ENCODE measurements at regions not wholly inside any gene's neighbourhood (a gene's known extent, or its start where the extent isn't known, plus 50 kb on each side); places are given as distances from the start of the nearest gene placed in this dataset.

- Histone ChIP-seq H3K18ac (ENCODE audit: low read depth, low read length) (no peak overlapping the region), H3K4me1 (ENCODE audit: control insufficient read depth, insufficient read depth, low read length) (no peaks in the 10 kb centered on the region), H4K5ac (ENCODE audit: low read depth, low read length) (no peak overlapping the region), H3K14ac (replicated peaks; ENCODE audit: low read depth, low read length) (no peak overlapping the region), H3K9me1 (ENCODE audit: insufficient read depth, low read length) (no peaks in the 10 kb centered on the region), H2BK20ac (ENCODE audit: low read depth, low read length) (no peak overlapping the region), H3K27me3 (ENCODE audit: control insufficient read depth, insufficient read depth, low read length) (no peaks in the 10 kb centered on the region), H3K36me3 (ENCODE audit: control insufficient read depth, insufficient read depth, low read length) (no peaks in the 10 kb centered on the region), H3K79me1 (ENCODE audit: low read depth in 1 of 2, low read length in 2 of 2) (no peaks in the 10 kb centered on the region), H2BK120ac (ENCODE audit: low read depth, low read length) (no peak overlapping the region), H2AFZ (replicated peaks; ENCODE audit: low read length, poor library complexity) (no peak overlapping the region), H3K9me3 (ENCODE audit: control insufficient read depth, insufficient read depth, low read length) (peaks cover 26% of the 10 kb centered on the region), H4K20me1 (ENCODE audit: insufficient read depth, low read length) (no peaks in the 10 kb centered on the region), H3K9ac (ENCODE audit: low read depth, low read length) (no peak overlapping the region), H3K4me3 (ENCODE audit: insufficient read depth, low read depth, low read length) (no peak overlapping the region), H3K23ac (ENCODE audit: low read depth, low read length) (no peak overlapping the region), H2AK9ac (replicated peaks; ENCODE audit: low read depth, low read length, poor library complexity) (no peak overlapping the region), H2BK5ac (ENCODE audit: low read depth, low read length, poor library complexity, severe bottlenecking) (no peak overlapping the region), H2AK5ac (ENCODE audit: low read depth, low read length) (no peak overlapping the region), H2BK15ac (ENCODE audit: low read depth, low read length) (no peak overlapping the region), H3K56ac (ENCODE audit: extremely low read depth, insufficient read depth, low read length) (no peak overlapping the region), H4K8ac (ENCODE audit: low read depth in 2 of 2, low read length in 2 of 2) (no peak overlapping the region), H3K4ac (ENCODE audit: low read depth, low read length) (no peak overlapping the region), H3K27ac (ENCODE audit: insufficient read depth, low read length) (no peak overlapping the region), H4K91ac (ENCODE audit: insufficient read depth, low read depth, low read length) (no peak overlapping the region), H3K4me2 (ENCODE audit: low read depth, low read length) (no peak overlapping the region)
- TF ChIP-seq RFX5 (IDR thresholded peaks at IDR 0.05; ENCODE audit: low read depth, low read length) (no peak), MXI1 (IDR thresholded peaks at IDR 0.05; ENCODE audit: borderline replicate concordance, low read depth, low read length) (no peak), CEBPB (IDR thresholded peaks at IDR 0.05; ENCODE audit: low read depth, low read length) (no peak), BHLHE40 (IDR thresholded peaks at IDR 0.05; ENCODE audit: low read depth, low read length) (no peak), FOS (IDR thresholded peaks at IDR 0.05; ENCODE audit: low read depth, low read length) (no peak), POLR2A (IDR thresholded peaks at IDR 0.05; ENCODE audit: low read depth, low read length) (no peak), CHD1 (IDR thresholded peaks at IDR 0.05; ENCODE audit: low read depth, low read length) (no peak), ELK1 (IDR thresholded peaks at IDR 0.05; ENCODE audit: borderline replicate concordance, low read depth, low read length) (no peak), SMC3 (IDR thresholded peaks at IDR 0.05; ENCODE audit: low read depth, low read length) (no peak), RAD21 (IDR thresholded peaks at IDR 0.05; ENCODE audit: low read length) (no peak), NFE2L2 (IDR thresholded peaks at IDR 0.05; ENCODE audit: low read depth, low read length) (no peak), RCOR1 (IDR thresholded peaks at IDR 0.05; ENCODE audit: insufficient replicate concordance, low read length) (no peak), CTCF (conservative IDR thresholded peaks at IDR 0.05; ENCODE audit: low read depth, low read length) (no peak), MAZ (IDR thresholded peaks at IDR 0.05; ENCODE audit: borderline replicate concordance, low read depth, low read length) (no peak), MAFK (IDR thresholded peaks at IDR 0.05; ENCODE audit: low read depth, low read length) (no peak)
- TF ChIP-seq, protein P1, sequence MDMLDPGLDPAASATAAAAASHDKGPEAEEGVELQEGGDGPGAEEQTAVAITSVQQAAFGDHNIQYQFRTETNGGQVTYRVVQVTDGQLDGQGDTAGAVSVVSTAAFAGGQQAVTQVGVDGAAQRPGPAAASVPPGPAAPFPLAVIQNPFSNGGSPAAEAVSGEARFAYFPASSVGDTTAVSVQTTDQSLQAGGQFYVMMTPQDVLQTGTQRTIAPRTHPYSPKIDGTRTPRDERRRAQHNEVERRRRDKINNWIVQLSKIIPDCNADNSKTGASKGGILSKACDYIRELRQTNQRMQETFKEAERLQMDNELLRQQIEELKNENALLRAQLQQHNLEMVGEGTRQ (IDR thresholded peaks at IDR 0.05; ENCODE audit: low read depth, low read length) = no peak
- no peak for ATAC-seq (ENCODE audit: low read depth)
- CTCF ChIA-PET = no interaction called here
- no TSS peak for BruUV-seq (replicated peaks)
- intact Hi-C loops (cut with micrococcal nuclease) = no loop called here
- in situ Hi-C loops (cut with MboI; ENCODE audit: low sequenced_read_pairs) = no loop called here
- dilution Hi-C loops (cut with HindIII; ENCODE audit: low sequenced_read_pairs, unreplicated experiment) = no loop called here
- POLR2A ChIA-PET (ENCODE audit: unreplicated experiment) = no interaction called here
- DNase-seq = no peak
- no CpG with 5 or more reads among the region's 3 CpGs for WGBS, 2 experiments (ENCODE audit: extremely low coverage in 2 of 2, insufficient read length in 1 of 2)
Measured at GRCh38 chr2:16060125-16060935, 120.0 kb downstream of the MYCN start.

Measured in IMR-90 (cell line).